HG02943 (cell line): ENCODE measurements at regions not wholly inside any gene's neighbourhood (a gene's known extent, or its start where the extent isn't known, plus 50 kb on each side); places are given as distances from the start of the nearest gene placed in this dataset.
"Not testable (repeated sequence)": the region's sequence is repeated elsewhere in the genome, so short reads cannot be mapped to it uniquely, and the experiment has no call there.

Experiments used
- ATAC-seq: cut with Tn5 transposase; IDR thresholded peaks from one replicate; pipeline ENCODE4 v1.9.1; 2021; ENCODE audit warnings: mild to moderate bottlenecking, low read depth, moderate library complexity; ENCODE audit not compliant: unreplicated experiment

DNA sequence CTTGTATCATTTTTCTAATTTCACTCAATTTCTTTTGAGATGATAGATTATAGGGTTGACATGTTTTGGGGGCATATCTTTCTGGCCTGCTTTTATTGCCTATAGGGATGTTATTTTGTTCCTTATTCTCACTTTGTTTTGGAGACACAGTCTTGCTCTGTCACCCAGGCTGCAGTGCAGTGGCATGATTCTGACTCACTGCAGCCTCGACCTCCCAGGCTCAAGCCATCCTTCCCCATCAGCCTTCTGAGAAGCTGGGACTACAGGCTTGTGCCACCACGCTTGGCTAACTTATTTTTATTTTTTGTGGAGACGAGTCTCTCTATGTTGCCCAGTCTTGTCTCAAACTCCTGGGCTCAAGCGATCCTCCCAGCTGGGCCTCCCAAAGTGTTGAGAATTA, 72.8 kb upstream of the FAN1 start:
- ATAC-seq: no peak

DNA sequence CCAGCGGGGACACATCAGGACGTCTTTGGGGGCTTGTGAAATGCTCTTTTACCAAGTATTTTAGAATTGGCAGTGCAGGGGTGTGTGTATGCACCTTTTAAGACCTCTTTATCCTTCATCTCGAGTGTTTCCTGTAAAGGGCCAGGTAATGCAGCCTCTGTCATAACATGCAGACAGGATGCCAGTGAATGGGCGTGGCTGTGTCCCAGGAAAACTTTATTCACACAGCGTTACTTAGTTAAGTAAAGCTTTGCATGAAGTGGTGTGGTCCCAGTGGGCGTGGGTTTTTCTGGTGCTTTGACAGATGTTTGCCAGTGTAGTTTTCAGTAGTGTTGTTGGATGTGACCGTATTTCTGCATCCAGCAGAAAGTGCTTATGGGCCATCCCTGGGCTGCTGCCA, 70.3 kb upstream of the FAN1 start:
- not testable (repeated sequence) for ATAC-seq

DNA sequence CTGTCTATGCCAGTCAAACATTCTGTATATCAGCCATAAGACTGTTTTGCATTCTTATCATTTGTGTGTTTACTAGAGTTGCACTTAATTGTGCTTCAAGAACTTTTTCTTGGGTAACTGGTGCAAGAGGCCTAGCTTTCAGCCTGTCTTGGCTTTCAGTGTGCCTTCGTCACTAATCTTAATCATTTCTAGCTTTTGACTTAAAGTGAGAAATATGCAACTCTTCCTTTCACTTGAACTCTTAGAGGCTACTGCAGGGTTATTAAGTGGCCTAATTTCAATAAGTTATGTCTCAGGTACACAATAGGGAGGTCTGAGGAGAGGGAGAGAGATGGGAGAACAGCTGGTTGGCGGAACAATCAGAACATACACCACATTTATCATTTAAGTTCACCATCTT, 62.1 kb upstream of the FAN1 start:
- not testable (repeated sequence) for ATAC-seq

DNA sequence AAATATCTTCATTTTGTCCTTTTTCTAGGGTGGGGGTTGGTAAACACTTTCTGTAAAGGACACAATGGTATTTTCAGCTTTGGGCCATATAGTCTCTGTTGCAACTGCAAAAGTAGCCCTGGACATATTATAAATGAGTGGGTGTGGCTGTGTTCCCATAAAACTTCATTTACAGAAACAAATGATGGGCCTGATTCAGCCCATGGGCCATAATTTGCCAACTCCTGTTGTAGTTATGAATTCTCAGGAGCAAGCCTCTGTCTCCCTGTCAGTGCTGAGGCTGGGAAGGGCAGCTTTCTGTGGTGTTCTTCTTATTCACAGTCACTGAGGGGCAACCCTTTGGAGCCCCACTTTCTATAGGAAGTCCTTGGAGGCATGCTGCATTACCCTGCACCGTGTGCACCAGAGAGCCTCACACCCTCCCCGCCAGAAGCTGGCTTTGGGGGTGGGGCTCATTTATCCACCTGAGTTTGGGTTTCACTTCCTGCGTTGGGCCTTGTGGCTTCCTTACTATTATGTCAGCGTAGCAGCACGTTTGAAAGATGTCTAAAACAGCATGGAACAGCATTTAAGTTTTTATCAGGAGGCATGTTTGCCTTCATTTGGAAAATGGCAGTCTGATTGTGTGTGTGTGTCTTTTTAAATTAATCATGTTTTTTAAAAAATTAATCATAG, 60.8 kb upstream of the FAN1 start:
- ATAC-seq: not testable (repeated sequence)

DNA sequence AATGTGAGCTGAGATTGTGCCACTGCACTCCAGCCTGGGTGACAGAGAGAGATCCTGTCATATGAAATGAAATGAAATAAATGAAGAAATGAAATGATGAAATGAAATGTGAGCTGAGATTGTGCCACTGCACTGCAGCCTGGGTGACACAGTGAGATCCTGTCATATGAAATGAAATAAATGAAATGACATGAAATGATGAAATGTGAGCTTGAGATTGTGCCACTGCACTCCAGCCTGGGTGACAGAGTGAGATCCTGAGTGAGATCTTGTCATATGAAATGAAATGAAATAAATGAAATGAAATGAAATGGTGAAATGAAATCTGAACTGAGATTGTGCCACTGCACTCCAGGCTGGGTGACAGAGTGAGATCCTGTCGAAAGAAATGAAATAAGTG, 58.2 kb upstream of the FAN1 start:
- ATAC-seq: not testable (repeated sequence)
